Adrenal gland (tissue), 5 donors: ENCODE measurements at regions not wholly inside any gene's neighbourhood (a gene's known extent, or its start where the extent isn't known, plus 50 kb on each side); places are given as distances from the start of the nearest gene placed in this dataset.

Experiments used
- POLR2A ChIP-seq, 2 donors: fragments of 450-650 bp; IDR thresholded peaks; one replicate each; pipeline ENCODE4 v1.6.1; 2017; ENCODE audit warnings: antibody characterized with exemption in 2 of 2, mild to moderate bottlenecking in 2 of 2, moderate library complexity in 1 of 2
- TF ChIP-seq, protein P1 (sequence below), 6 experiments: fragments of 450-650 bp in 4 of 6; fragments of 200-600 bp in 2 of 6; sonication (generic) in 1 of 6; IDR thresholded peaks; 1 replicate in 5 of 6; 2 replicates in 1 of 6; pipeline versions ENCODE4 v1.5.1 to v1.8.0; 2016 to 2021; ENCODE audit warnings: antibody characterized with exemption in 6 of 6, mild to moderate bottlenecking in 2 of 6, moderate library complexity in 1 of 6
- donor health status: DM: no; HTN: no; CAD: no.

DNA sequence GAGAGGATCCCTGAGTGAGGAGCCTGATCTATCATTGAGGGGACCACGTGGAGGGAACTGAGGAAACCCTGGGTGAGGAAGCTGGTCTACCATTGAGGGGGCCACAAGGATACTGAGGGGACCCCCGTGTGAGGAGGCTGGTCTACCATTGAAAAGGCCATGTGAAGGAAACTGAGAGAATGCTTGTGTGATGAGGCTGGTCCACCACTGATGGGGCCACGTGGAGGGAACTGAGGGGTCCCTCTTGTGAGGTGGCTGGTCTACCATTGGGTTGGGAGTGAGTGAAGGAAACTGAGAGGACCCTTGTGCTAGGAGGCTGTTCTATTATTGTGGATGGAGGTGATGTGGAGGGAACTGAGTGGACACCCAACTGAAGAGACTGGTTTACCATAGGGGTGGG is 161.3 kb downstream of the FBLN2 start:
- TF ChIP-seq, protein P1, sequence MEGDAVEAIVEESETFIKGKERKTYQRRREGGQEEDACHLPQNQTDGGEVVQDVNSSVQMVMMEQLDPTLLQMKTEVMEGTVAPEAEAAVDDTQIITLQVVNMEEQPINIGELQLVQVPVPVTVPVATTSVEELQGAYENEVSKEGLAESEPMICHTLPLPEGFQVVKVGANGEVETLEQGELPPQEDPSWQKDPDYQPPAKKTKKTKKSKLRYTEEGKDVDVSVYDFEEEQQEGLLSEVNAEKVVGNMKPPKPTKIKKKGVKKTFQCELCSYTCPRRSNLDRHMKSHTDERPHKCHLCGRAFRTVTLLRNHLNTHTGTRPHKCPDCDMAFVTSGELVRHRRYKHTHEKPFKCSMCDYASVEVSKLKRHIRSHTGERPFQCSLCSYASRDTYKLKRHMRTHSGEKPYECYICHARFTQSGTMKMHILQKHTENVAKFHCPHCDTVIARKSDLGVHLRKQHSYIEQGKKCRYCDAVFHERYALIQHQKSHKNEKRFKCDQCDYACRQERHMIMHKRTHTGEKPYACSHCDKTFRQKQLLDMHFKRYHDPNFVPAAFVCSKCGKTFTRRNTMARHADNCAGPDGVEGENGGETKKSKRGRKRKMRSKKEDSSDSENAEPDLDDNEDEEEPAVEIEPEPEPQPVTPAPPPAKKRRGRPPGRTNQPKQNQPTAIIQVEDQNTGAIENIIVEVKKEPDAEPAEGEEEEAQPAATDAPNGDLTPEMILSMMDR (IDR thresholded peaks at IDR 0.05): no peak
- TF ChIP-seq POLR2A (IDR thresholded peaks at IDR 0.05): no peak
